ENCODE measurements at regions not wholly inside any gene's neighbourhood (a gene's known extent, or its start where the extent isn't known, plus 50 kb on each side); places are given as distances from the start of the nearest gene placed in this dataset.

DNA sequence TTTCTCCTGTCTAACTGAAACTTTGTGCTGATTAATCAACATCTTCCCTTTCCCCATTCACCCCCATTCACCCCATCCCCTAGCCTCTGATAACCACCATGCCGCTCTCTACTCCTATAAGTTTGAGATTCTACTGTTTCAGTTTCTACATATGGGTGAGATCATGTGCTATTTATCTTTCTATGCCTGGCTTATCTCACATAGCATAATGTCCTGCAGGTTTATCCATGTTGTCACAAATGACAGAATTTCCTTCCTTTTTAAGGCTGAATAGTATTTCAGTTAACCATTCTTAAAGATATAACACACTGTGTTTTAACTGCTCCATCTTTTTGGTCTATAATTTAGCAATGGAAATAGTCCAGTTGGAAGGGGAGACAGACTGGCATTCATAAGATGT is 205.1 kb downstream of the SNCAIP start:
- H2AK9ac ChIP-seq (replicated peaks; ENCODE audit: low read depth, low read length, poor library complexity): no peak overlapping the region
- H4K8ac ChIP-seq (ENCODE audit: low read depth in 2 of 2, low read length in 2 of 2): no peak overlapping the region
- peaks cover 12% of the 10 kb centered on the region for H3K27me3 ChIP-seq (ENCODE audit: control insufficient read depth, insufficient read depth, low read length)
- POLR2A ChIA-PET (ENCODE audit: unreplicated experiment): no interaction called here
- CTCF ChIA-PET: no interaction called here
- H4K91ac ChIP-seq (ENCODE audit: insufficient read depth, low read depth, low read length): no peak overlapping the region
- H2BK120ac ChIP-seq (ENCODE audit: low read depth, low read length): no peak overlapping the region
- H3K4me1 ChIP-seq (ENCODE audit: control insufficient read depth, insufficient read depth, low read length): no peaks in the 10 kb centered on the region
- H2BK5ac ChIP-seq (ENCODE audit: low read depth, low read length, poor library complexity, severe bottlenecking): no peak overlapping the region
- H2BK15ac ChIP-seq (ENCODE audit: low read depth, low read length): no peak overlapping the region
- H3K23ac ChIP-seq (ENCODE audit: low read depth, low read length): no peak overlapping the region
- no peak overlapping the region for H3K27ac ChIP-seq (ENCODE audit: insufficient read depth, low read length)
- H2AK5ac ChIP-seq (ENCODE audit: low read depth, low read length): no peak overlapping the region
- H3K4ac ChIP-seq (ENCODE audit: low read depth, low read length): no peak overlapping the region
- H2AFZ ChIP-seq (replicated peaks; ENCODE audit: low read length, poor library complexity): no peak overlapping the region
- H2BK20ac ChIP-seq (ENCODE audit: low read depth, low read length): no peak overlapping the region
- TF ChIP-seq POLR2A (IDR thresholded peaks at IDR 0.05; ENCODE audit: low read depth, low read length) (no peak), MAFK (IDR thresholded peaks at IDR 0.05; ENCODE audit: low read depth, low read length) (no peak), CHD1 (IDR thresholded peaks at IDR 0.05; ENCODE audit: low read depth, low read length) (no peak), MAZ (IDR thresholded peaks at IDR 0.05; ENCODE audit: borderline replicate concordance, low read depth, low read length) (no peak), SMC3 (IDR thresholded peaks at IDR 0.05; ENCODE audit: low read depth, low read length) (no peak), BHLHE40 (IDR thresholded peaks at IDR 0.05; ENCODE audit: low read depth, low read length) (no peak), RCOR1 (IDR thresholded peaks at IDR 0.05; ENCODE audit: insufficient replicate concordance, low read length) (no peak), CEBPB (IDR thresholded peaks at IDR 0.05; ENCODE audit: low read depth, low read length) (no peak), RAD21 (IDR thresholded peaks at IDR 0.05; ENCODE audit: low read length) (no peak), MXI1 (IDR thresholded peaks at IDR 0.05; ENCODE audit: borderline replicate concordance, low read depth, low read length) (no peak)
- TF ChIP-seq, protein P1, sequence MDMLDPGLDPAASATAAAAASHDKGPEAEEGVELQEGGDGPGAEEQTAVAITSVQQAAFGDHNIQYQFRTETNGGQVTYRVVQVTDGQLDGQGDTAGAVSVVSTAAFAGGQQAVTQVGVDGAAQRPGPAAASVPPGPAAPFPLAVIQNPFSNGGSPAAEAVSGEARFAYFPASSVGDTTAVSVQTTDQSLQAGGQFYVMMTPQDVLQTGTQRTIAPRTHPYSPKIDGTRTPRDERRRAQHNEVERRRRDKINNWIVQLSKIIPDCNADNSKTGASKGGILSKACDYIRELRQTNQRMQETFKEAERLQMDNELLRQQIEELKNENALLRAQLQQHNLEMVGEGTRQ (IDR thresholded peaks at IDR 0.05; ENCODE audit: low read depth, low read length): no peak
- TF ChIP-seq, protein P2, sequence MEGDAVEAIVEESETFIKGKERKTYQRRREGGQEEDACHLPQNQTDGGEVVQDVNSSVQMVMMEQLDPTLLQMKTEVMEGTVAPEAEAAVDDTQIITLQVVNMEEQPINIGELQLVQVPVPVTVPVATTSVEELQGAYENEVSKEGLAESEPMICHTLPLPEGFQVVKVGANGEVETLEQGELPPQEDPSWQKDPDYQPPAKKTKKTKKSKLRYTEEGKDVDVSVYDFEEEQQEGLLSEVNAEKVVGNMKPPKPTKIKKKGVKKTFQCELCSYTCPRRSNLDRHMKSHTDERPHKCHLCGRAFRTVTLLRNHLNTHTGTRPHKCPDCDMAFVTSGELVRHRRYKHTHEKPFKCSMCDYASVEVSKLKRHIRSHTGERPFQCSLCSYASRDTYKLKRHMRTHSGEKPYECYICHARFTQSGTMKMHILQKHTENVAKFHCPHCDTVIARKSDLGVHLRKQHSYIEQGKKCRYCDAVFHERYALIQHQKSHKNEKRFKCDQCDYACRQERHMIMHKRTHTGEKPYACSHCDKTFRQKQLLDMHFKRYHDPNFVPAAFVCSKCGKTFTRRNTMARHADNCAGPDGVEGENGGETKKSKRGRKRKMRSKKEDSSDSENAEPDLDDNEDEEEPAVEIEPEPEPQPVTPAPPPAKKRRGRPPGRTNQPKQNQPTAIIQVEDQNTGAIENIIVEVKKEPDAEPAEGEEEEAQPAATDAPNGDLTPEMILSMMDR (conservative IDR thresholded peaks at IDR 0.05; ENCODE audit: low read depth, low read length): no peak
- TF ChIP-seq, protein P3, sequence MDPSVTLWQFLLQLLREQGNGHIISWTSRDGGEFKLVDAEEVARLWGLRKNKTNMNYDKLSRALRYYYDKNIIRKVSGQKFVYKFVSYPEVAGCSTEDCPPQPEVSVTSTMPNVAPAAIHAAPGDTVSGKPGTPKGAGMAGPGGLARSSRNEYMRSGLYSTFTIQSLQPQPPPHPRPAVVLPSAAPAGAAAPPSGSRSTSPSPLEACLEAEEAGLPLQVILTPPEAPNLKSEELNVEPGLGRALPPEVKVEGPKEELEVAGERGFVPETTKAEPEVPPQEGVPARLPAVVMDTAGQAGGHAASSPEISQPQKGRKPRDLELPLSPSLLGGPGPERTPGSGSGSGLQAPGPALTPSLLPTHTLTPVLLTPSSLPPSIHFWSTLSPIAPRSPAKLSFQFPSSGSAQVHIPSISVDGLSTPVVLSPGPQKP (IDR thresholded peaks at IDR 0.05; ENCODE audit: borderline replicate concordance, low read depth, low read length): no peak
- intact Hi-C loops (cut with micrococcal nuclease) (loop anchor here (2.0 to 10.0 kb wide), 5 partner anchors 328 to 1095 kb away; partner anchors contain the start of genes PRDM6 and SNX24), dilution Hi-C loops (cut with HindIII; ENCODE audit: low sequenced_read_pairs, unreplicated experiment) (no loop called here), in situ Hi-C loops (cut with MboI; ENCODE audit: low sequenced_read_pairs) (loop anchor here (25.0 kb wide), 2 partner anchors 645 to 1095 kb away; no protein-coding TSS in a partner anchor)
- DNase-seq (no peak), ATAC-seq (ENCODE audit: low read depth) (no peak)
- no peak overlapping the region for H3K56ac ChIP-seq (ENCODE audit: extremely low read depth, insufficient read depth, low read length)
- H3K9ac ChIP-seq (ENCODE audit: low read depth, low read length): no peak overlapping the region
- H4K20me1 ChIP-seq (ENCODE audit: insufficient read depth, low read length): no peaks in the 10 kb centered on the region
- H3K14ac ChIP-seq (replicated peaks; ENCODE audit: low read depth, low read length): no peak overlapping the region
- H3K9me1 ChIP-seq (ENCODE audit: insufficient read depth, low read length): no peaks in the 10 kb centered on the region
- WGBS, 2 experiments (ENCODE audit: extremely low coverage in 2 of 2, insufficient read length in 1 of 2): no CpG with 5 or more reads among the region's 1 CpG
- no peak overlapping the region for H4K5ac ChIP-seq (ENCODE audit: low read depth, low read length)
- no peaks in the 10 kb centered on the region for H3K79me1 ChIP-seq (ENCODE audit: low read depth in 1 of 2, low read length in 2 of 2)
- no TSS peak for BruUV-seq (replicated peaks)
- no peaks in the 10 kb centered on the region for H3K9me3 ChIP-seq (ENCODE audit: control insufficient read depth, insufficient read depth, low read length)
- H3K4me2 ChIP-seq (ENCODE audit: low read depth, low read length): no peak overlapping the region
- no peak overlapping the region for H3K4me3 ChIP-seq (ENCODE audit: insufficient read depth, low read depth, low read length)
- H3K36me3 ChIP-seq (ENCODE audit: control insufficient read depth, insufficient read depth, low read length): no peaks in the 10 kb centered on the region
- H3K18ac ChIP-seq (ENCODE audit: low read depth, low read length): no peak overlapping the region

Data from IMR-90 (cell line).